ENCODE measurements at regions not wholly inside any gene's neighbourhood (a gene's known extent, or its start where the extent isn't known, plus 50 kb on each side); places are given as distances from the start of the nearest gene placed in this dataset.

DNA sequence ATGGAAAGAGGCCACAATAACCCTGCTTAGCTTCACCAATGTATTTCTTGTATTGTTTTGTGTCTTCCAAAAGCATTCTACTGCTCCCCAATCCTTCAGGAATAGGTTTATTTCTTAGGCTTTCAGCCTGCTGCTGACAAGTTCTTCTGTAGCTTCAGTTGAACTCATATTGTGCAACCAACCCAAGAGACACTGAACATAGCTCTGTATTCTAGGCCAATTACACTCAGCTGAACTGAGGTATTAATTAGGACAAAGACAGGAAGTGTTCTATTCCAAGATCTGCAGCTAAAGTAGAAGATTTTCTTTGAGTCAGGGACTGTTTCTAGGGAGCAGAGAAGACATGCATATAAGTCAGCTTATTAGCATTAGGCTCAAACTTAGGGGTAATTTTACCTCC is 151.8 kb downstream of the LHFPL1 start:
- ATAC-seq (ENCODE audit: low FRiP score in 2 of 2), result no peak
- Histone ChIP-seq H3K9me3 (no peaks in the 10 kb centered on the region), H3K4me3 (no peak overlapping the region), H3K36me3 (no peaks in the 10 kb centered on the region), H3K27ac (no peak overlapping the region), H3K27me3 (no peaks in the 10 kb centered on the region), H3K4me1 (no peaks in the 10 kb centered on the region)
- TF ChIP-seq, protein P1, sequence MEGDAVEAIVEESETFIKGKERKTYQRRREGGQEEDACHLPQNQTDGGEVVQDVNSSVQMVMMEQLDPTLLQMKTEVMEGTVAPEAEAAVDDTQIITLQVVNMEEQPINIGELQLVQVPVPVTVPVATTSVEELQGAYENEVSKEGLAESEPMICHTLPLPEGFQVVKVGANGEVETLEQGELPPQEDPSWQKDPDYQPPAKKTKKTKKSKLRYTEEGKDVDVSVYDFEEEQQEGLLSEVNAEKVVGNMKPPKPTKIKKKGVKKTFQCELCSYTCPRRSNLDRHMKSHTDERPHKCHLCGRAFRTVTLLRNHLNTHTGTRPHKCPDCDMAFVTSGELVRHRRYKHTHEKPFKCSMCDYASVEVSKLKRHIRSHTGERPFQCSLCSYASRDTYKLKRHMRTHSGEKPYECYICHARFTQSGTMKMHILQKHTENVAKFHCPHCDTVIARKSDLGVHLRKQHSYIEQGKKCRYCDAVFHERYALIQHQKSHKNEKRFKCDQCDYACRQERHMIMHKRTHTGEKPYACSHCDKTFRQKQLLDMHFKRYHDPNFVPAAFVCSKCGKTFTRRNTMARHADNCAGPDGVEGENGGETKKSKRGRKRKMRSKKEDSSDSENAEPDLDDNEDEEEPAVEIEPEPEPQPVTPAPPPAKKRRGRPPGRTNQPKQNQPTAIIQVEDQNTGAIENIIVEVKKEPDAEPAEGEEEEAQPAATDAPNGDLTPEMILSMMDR (IDR thresholded peaks at IDR 0.05), result no peak
- no peak for TF ChIP-seq POLR2A (IDR thresholded peaks at IDR 0.05)
- TF ChIP-seq POLR2AphosphoS5 (IDR thresholded peaks at IDR 0.05), result no peak
- TF ChIP-seq EP300 (IDR thresholded peaks at IDR 0.05), result no peak
- DNase-seq, result no peak

DNA sequence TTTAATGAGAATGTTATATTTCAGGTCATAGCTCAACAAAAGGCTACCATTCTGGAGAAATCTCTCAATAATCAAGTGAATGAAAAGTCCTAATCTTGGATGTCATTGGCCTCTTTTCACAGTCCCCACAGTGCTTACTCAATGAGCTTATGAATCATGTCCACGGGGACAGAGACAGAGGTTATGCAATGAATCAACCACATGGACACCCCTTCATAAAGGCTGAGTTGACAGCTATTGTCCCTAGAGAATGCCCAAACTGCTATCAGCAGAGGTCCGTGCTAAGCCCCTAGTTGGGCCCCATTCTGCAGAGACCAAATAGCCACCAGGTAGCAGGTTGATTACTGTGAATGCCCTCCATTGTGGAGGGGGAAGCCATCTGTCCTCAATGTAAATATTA is 158.1 kb downstream of the LHFPL1 start:
- Histone ChIP-seq H3K27me3 (no peaks in the 10 kb centered on the region), H3K9me3 (no peaks in the 10 kb centered on the region), H3K4me1 (no peaks in the 10 kb centered on the region), H3K4me3 (no peak overlapping the region), H3K27ac (no peak overlapping the region), H3K36me3 (no peaks in the 10 kb centered on the region)
- 58 to 67% methylated on average over 1 to 2 of the region's 2 CpGs for WGBS, 2 donors
- DNase-seq, result no peak
- TF ChIP-seq POLR2AphosphoS5 (IDR thresholded peaks at IDR 0.05), result no peak
- ATAC-seq (ENCODE audit: low FRiP score in 2 of 2), result no peak

DNA sequence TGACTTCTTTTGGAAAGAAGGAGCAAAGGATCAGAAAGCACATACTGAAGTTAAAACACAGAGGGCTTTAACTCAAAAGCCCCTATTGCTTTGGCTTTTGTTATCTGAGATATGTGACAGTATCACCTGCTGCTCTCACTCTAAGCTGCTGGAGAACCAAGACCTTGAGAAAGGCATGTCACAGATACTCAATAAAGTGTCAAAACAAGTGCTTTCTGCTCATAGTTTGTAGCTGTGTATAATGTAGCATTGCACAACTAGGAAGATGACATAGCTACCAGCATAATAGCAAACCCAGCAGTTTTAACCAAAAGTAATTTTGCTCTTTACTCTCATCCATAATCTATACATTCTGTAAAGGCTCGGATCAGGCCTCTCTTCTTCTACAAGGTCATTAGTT is 159.6 kb downstream of the LHFPL1 start:
- ATAC-seq (ENCODE audit: low FRiP score in 2 of 2) (no peak), DNase-seq (no peak)
- 50 to 86% methylated on average over 1 of the region's 1 CpG for WGBS, 2 donors
- TF ChIP-seq, protein P1 (IDR thresholded peaks at IDR 0.05), result no peak
- TF ChIP-seq EP300 (IDR thresholded peaks at IDR 0.05) (no peak), POLR2A (IDR thresholded peaks at IDR 0.05) (no peak), POLR2AphosphoS5 (IDR thresholded peaks at IDR 0.05) (no peak)
- no peaks in the 10 kb centered on the region for H3K4me1 ChIP-seq
- H3K27ac ChIP-seq, result no peak overlapping the region
- no peak overlapping the region for H3K4me3 ChIP-seq
- no peaks in the 10 kb centered on the region for H3K27me3 ChIP-seq
- no peaks in the 10 kb centered on the region for H3K36me3 ChIP-seq
- H3K9me3 ChIP-seq, result peaks cover 0 to 9% (median 0%) of the 10 kb centered on the region in 4 donors

DNA sequence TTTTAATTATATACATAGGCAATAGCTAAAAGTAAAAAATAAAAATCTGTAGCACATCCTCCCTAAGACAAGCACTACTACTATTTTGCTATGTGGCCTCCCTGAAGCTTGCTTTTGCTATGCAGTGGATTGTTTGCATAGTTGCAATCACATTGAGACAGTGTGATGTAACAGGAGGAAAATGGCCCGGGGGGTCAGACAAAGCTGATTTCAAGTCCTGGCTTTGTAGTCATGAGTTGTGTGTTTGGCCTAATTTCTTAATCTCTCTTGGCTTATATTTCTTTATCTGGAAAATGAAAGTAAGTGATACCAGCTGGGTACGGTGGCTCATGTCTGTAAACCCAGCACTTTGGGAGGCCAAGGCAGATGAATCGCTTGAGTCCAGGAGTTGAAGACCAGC is 166.6 kb downstream of the LHFPL1 start:
- Histone ChIP-seq H3K4me3 (no peak overlapping the region), H3K27ac (no peak overlapping the region), H3K4me1 (no peaks in the 10 kb centered on the region), H3K27me3 (no peaks in the 10 kb centered on the region), H3K36me3 (no peaks in the 10 kb centered on the region), H3K9me3 (peaks cover 0 to 19% (median 0%) of the 10 kb centered on the region in 4 donors)
- ATAC-seq (ENCODE audit: low FRiP score in 2 of 2), result no peak
- WGBS, 2 donors, result 86 to 90% methylated on average over 3 of the region's 3 CpGs
- TF ChIP-seq EP300 (IDR thresholded peaks at IDR 0.05) (no peak), POLR2A (IDR thresholded peaks at IDR 0.05) (no peak), POLR2AphosphoS5 (IDR thresholded peaks at IDR 0.05) (no peak)
- TF ChIP-seq, protein P1 (IDR thresholded peaks at IDR 0.05), result no peak
- DNase-seq, result no peak

DNA sequence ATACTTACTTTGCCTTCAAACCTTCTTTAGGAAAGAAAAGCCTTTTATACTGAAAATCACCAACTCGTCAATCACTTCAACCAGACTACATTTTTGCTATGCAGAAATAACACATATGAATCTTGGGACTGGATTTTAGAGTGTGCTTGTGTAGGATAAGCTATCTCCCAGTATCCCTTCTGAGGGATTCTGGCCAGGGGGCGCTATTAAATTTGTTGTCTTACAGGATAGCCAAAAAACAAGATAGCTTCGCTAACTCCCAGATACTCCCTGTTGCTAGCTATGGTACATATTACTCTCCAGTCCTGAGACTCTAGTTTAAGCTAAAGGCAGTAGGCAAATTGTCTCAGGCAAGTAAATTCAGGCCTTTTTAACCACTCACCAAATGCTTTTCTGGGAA is 167.2 kb downstream of the LHFPL1 start:
- 53 to 66% methylated on average over 3 of the region's 3 CpGs for WGBS, 2 donors
- H3K9me3 ChIP-seq, result peaks cover 0 to 19% (median 0%) of the 10 kb centered on the region in 4 donors
- no peak overlapping the region for H3K27ac ChIP-seq
- no peak for TF ChIP-seq POLR2A (IDR thresholded peaks at IDR 0.05)
- TF ChIP-seq, protein P1 (IDR thresholded peaks at IDR 0.05), result no peak
- no peaks in the 10 kb centered on the region for H3K36me3 ChIP-seq
- H3K27me3 ChIP-seq, result no peaks in the 10 kb centered on the region
- DNase-seq (no peak), ATAC-seq (ENCODE audit: low FRiP score in 2 of 2) (no peak)
- no peaks in the 10 kb centered on the region for H3K4me1 ChIP-seq
- no peak overlapping the region for H3K4me3 ChIP-seq

All from upper lobe of left lung (tissue), 6 donors.